ENCODE measurements at regions not wholly inside any gene's neighbourhood (a gene's known extent, or its start where the extent isn't known, plus 50 kb on each side); places are given as distances from the start of the nearest gene placed in this dataset.
A peak's percentile ranks its signal among the peaks of the same experiment; 100 is the strongest.
"Not testable (repeated sequence)": the region's sequence is repeated elsewhere in the genome, so short reads cannot be mapped to it uniquely, and the experiment has no call there.

- peaks cover 0 to 4% of the 10 kb centered on the region in 2 donors for H3K27me3 Mint-ChIP-seq
- no peak overlapping the region for H3K4me3 Mint-ChIP-seq
- H3K9me3 Mint-ChIP-seq: no peaks in the 10 kb centered on the region
- no peak overlapping the region for H3K27ac Mint-ChIP-seq
- no peaks in the 10 kb centered on the region for H3K36me3 Mint-ChIP-seq (ENCODE audit: insufficient read depth)
- DNase-seq: peak in 2 of 3 experiments; percentile 5 to 9
- no peaks in the 10 kb centered on the region for H3K4me1 Mint-ChIP-seq (ENCODE audit: low read depth in 2 of 2)
- peak; percentile 53 for ATAC-seq (replicated peaks)
Measured at GRCh38 chr20:41738604-41739206, 120.5 kb upstream of the CHD6 start.

GRCh38 chr20:41735949-41736348, 117.8 kb upstream of the CHD6 start:
- Mint-ChIP-seq H3K9me3 (no peaks in the 10 kb centered on the region), H3K27ac (no peak overlapping the region), H3K36me3 (ENCODE audit: insufficient read depth) (no peaks in the 10 kb centered on the region), H3K4me1 (ENCODE audit: low read depth in 2 of 2) (no peaks in the 10 kb centered on the region), H3K4me3 (no peak overlapping the region), H3K27me3 (no peaks in the 10 kb centered on the region)
- ATAC-seq (replicated peaks) (no peak), DNase-seq (no peak)

- Mint-ChIP-seq H3K27ac (no peak overlapping the region), H3K36me3 (ENCODE audit: insufficient read depth) (no peaks in the 10 kb centered on the region), H3K27me3 (no peaks in the 10 kb centered on the region), H3K4me3 (no peak overlapping the region), H3K4me1 (ENCODE audit: low read depth in 2 of 2) (no peaks in the 10 kb centered on the region), H3K9me3 (no peaks in the 10 kb centered on the region)
- ATAC-seq (replicated peaks) (peak; percentile 50), DNase-seq (peak; percentile 6 to 17 (median 15))
Measured at GRCh38 chr20:41734506-41734945, 116.3 kb upstream of the CHD6 start.

DNA sequence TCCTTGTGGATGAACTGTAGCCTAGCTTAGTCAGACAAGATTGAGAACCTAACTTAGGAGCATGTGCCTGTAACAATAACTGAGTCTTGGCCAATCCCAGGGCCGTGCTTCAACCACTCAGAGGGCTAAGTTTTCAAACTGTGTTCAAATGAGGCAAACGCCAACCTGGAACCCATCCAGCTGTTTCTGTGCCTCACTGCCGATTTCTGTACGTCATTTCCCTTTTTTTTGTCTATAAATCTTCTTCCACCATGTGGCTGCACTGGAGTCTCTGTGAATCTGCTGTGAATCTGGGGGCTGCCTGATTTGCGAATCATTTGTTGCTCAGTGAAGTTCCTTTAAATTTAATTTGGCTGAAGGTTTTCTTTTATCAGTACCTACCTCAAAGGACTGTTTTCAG, 115.0 kb upstream of the CHD6 start:
- Mint-ChIP-seq H3K4me3 (no peak overlapping the region), H3K27me3 (peaks cover 1 to 3% of the 10 kb centered on the region in 2 donors), H3K36me3 (ENCODE audit: insufficient read depth) (no peaks in the 10 kb centered on the region), H3K27ac (no peak overlapping the region), H3K9me3 (no peaks in the 10 kb centered on the region), H3K4me1 (ENCODE audit: low read depth in 2 of 2) (no peaks in the 10 kb centered on the region)
- DNase-seq (no peak), ATAC-seq (replicated peaks) (no peak)

- not testable (repeated sequence) for H3K27ac Mint-ChIP-seq; DNase-seq; H3K4me3 Mint-ChIP-seq; H3K9me3 Mint-ChIP-seq; ATAC-seq (replicated peaks); H3K4me1 Mint-ChIP-seq (ENCODE audit: low read depth in 2 of 2); H3K36me3 Mint-ChIP-seq (ENCODE audit: insufficient read depth)
- peaks cover 13 to 15% of the 10 kb centered on the region in 2 donors for H3K27me3 Mint-ChIP-seq
Measured at GRCh38 chr20:41731198-41731597, 113.0 kb upstream of the CHD6 start.

- peaks cover 13 to 20% of the 10 kb centered on the region in 2 donors for H3K27me3 Mint-ChIP-seq
- H3K27ac Mint-ChIP-seq, DNase-seq: not testable (repeated sequence)
Measured at GRCh38 chr20:41727681-41728080, 109.5 kb upstream of the CHD6 start.

DNA sequence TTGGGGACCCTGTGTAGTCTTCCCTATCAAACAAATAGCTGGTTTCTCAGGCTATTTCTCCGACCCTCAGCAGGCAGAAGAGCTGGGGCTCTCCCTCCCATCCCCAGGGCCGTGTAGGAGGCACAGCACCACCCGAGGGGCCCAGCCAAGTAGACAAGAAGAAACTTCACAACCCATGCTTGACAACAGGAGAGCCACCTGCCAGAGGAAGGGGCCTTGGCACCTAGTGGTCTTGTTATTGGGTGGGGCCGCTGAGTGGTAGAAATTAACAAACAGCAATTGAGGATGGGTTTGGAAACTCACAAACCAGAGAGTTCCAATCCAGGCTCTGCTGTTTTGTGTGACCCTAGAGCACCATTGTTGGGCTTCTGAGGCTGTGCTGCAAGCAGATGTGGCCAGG, 108.5 kb upstream of the CHD6 start:
- ATAC-seq (replicated peaks) (no peak), DNase-seq (no peak)
- H3K4me3 Mint-ChIP-seq: no peak overlapping the region
- peaks cover 0 to 2% of the 10 kb centered on the region in 2 donors for H3K9me3 Mint-ChIP-seq
- no peaks in the 10 kb centered on the region for H3K4me1 Mint-ChIP-seq (ENCODE audit: low read depth in 2 of 2)
- H3K27me3 Mint-ChIP-seq: peaks cover 13 to 29% of the 10 kb centered on the region in 2 donors
- H3K27ac Mint-ChIP-seq: no peak overlapping the region
- H3K36me3 Mint-ChIP-seq (ENCODE audit: insufficient read depth): no peaks in the 10 kb centered on the region

More at GRCh38 chr20:41727681-41728080, 109.5 kb upstream of the CHD6 start:
- ATAC-seq (replicated peaks); H3K4me1 Mint-ChIP-seq (ENCODE audit: low read depth in 2 of 2); H3K9me3 Mint-ChIP-seq; H3K36me3 Mint-ChIP-seq (ENCODE audit: insufficient read depth); H3K4me3 Mint-ChIP-seq: not testable (repeated sequence)

DNA sequence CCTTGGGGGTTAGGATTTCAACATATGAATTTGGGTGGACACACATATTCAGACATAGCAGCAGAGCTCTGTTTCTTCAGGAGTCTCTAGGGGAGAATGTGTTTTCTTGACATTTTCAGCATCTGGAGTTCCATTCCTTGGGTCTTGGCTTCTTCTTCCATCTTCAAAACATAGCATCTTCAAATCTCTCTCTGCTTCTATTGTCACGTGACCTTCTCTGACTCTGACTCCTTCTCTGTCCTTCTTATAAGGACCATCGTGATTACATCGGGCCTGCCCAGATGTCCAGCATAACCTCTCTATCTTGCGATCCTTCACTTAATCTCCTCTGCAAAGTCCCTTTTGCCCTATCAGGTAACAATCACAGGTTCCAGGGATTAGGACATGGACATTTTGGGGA, 101.0 kb upstream of the CHD6 start:
- H3K4me3 Mint-ChIP-seq: no peak overlapping the region
- ATAC-seq (replicated peaks) (no peak), DNase-seq (no peak)
- peaks cover 0 to 2% of the 10 kb centered on the region in 2 donors for H3K9me3 Mint-ChIP-seq
- H3K27me3 Mint-ChIP-seq: peaks cover 30 to 46% of the 10 kb centered on the region in 2 donors
- H3K4me1 Mint-ChIP-seq (ENCODE audit: low read depth in 2 of 2): no peaks in the 10 kb centered on the region
- H3K27ac Mint-ChIP-seq: no peak overlapping the region
- no peaks in the 10 kb centered on the region for H3K36me3 Mint-ChIP-seq (ENCODE audit: insufficient read depth)

DNA sequence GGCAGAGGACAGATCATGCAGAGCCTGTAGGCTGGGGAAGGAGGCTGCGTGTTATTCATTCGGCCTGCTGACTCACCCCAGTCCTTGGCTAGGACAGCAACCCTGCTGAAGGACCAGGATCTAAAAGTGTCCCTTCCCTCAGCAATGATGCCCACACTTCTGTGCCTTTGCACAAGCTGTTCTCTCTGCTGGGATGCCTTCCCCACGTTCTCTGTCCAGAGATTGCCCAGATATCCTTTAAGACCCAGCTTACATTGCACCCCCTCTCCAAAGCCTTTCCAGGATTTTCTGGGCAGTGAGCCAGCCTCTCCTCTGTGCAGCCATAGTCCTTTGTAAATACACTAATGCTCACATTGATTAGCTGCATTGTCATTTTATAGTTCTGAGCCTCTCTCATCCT, 99.3 kb upstream of the CHD6 start:
- DNase-seq (no peak), ATAC-seq (replicated peaks) (no peak)
- H3K4me1 Mint-ChIP-seq (ENCODE audit: low read depth in 2 of 2): no peaks in the 10 kb centered on the region
- H3K9me3 Mint-ChIP-seq: peaks cover 0 to 2% of the 10 kb centered on the region in 2 donors
- no peak overlapping the region for H3K27ac Mint-ChIP-seq
- no peaks in the 10 kb centered on the region for H3K36me3 Mint-ChIP-seq (ENCODE audit: insufficient read depth)
- H3K4me3 Mint-ChIP-seq: no peak overlapping the region
- peaks cover 41 to 52% of the 10 kb centered on the region in 2 donors for H3K27me3 Mint-ChIP-seq

GRCh38 chr20:41716911-41717310, 98.7 kb upstream of the CHD6 start:
- Mint-ChIP-seq H3K4me3 (no peak overlapping the region), H3K27ac (no peak overlapping the region), H3K36me3 (ENCODE audit: insufficient read depth) (no peaks in the 10 kb centered on the region), H3K27me3 (peaks cover 42 to 49% of the 10 kb centered on the region in 2 donors), H3K4me1 (ENCODE audit: low read depth in 2 of 2) (no peaks in the 10 kb centered on the region), H3K9me3 (no peaks in the 10 kb centered on the region)
- ATAC-seq (replicated peaks): no peak
- DNase-seq: no peak

DNA sequence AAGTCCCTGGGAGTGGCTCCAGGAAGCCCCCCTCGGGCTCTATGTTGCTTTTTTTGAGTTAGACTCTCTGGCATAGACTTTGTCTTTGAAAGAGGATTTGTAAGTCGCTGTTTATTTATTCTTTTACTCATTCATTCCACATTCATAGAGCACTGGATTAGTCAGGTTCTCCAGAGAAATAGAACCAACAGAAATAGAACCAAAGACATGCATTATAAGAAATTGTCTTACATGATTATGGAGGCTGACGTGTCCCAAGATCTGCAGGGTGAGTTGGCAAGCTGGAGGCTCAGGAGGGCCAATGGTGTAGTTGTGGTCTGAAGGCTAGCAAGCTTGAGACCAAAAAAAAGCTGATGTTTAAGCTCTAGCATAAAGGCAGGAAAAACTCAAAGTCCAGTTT, 98.3 kb upstream of the CHD6 start:
- DNase-seq: no peak
- H3K4me1 Mint-ChIP-seq (ENCODE audit: low read depth in 2 of 2): no peaks in the 10 kb centered on the region
- no peaks in the 10 kb centered on the region for H3K9me3 Mint-ChIP-seq
- no peak for ATAC-seq (replicated peaks)
- no peaks in the 10 kb centered on the region for H3K36me3 Mint-ChIP-seq (ENCODE audit: insufficient read depth)
- H3K27me3 Mint-ChIP-seq: peaks cover 45 to 47% of the 10 kb centered on the region in 2 donors
- H3K27ac Mint-ChIP-seq: no peak overlapping the region
- H3K4me3 Mint-ChIP-seq: no peak overlapping the region

DNA sequence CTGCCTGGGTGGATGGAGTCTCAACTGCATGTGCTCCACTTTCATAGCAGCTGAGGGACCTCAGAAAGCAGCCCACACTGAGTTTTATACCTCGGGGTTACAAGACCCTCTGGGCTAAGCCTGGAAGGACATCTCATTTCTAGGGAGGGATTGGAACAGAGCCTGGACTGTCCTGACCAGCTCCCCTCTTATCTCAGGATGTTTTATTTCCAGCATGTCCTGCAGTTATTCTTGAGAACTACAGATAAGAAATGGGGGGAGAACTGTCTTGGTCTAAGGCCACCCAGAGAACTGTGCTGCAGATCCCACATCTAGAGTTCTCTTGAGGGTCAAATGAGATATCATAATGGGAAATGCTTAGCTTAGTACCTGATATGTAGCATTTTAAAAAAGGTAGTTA, 97.3 kb upstream of the CHD6 start:
- H3K9me3 Mint-ChIP-seq: no peaks in the 10 kb centered on the region
- H3K36me3 Mint-ChIP-seq (ENCODE audit: insufficient read depth): no peaks in the 10 kb centered on the region
- no peak overlapping the region for H3K27ac Mint-ChIP-seq
- ATAC-seq (replicated peaks): no peak
- H3K27me3 Mint-ChIP-seq: peaks cover 51 to 54% of the 10 kb centered on the region in 2 donors
- H3K4me3 Mint-ChIP-seq: no peak overlapping the region
- DNase-seq: no peak
- H3K4me1 Mint-ChIP-seq (ENCODE audit: low read depth in 2 of 2): no peaks in the 10 kb centered on the region

DNA sequence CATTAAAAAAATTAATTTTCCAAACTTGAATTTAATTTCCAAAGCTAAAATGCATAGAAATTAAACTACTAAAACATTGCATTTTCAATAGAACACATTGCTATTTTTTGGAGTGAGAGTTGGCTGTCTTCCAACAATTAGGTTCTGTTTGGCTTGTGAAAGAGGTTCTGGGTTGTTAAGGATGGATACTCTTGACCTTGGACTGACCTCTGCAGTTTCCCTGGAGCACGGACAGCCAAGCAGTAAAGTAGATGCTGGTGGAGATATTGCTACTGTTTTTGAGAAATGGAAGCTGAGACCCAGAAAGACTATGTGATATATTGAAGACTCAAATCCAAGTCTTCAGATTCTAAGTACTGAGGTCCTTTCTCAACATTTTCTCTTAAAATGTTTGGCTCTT, 95.9 kb upstream of the CHD6 start:
- Mint-ChIP-seq H3K4me3 (no peak overlapping the region), H3K27ac (no peak overlapping the region), H3K27me3 (peaks cover 48 to 56% of the 10 kb centered on the region in 2 donors), H3K36me3 (ENCODE audit: insufficient read depth) (no peaks in the 10 kb centered on the region), H3K9me3 (no peaks in the 10 kb centered on the region), H3K4me1 (ENCODE audit: low read depth in 2 of 2) (no peaks in the 10 kb centered on the region)
- ATAC-seq (replicated peaks): no peak
- no peak for DNase-seq

DNA sequence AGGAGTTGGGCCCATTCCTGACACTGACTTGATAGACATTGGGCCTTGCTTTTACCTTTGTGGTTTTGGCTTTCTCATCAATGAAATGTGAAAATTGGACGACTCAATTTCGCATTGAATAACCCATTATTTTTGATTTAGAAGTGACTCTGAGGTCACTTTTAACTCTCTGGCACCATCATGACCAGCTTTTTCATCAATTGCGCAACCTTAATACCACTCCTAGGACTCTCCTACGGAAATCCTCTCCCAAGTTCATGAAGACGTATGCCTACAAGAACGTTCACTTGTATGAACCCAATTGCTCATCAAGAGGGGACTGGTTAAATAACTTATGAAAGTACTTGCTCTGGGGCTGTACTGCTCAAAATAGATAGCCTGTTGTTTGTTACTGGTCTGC, 86.7 kb upstream of the CHD6 start:
- Mint-ChIP-seq H3K4me3 (no peak overlapping the region), H3K27me3 (peaks cover 0 to 14% of the 10 kb centered on the region in 2 donors), H3K36me3 (ENCODE audit: insufficient read depth) (peaks cover 3% of the 10 kb centered on the region), H3K27ac (no peak overlapping the region), H3K4me1 (ENCODE audit: low read depth in 2 of 2) (no peaks in the 10 kb centered on the region), H3K9me3 (no peaks in the 10 kb centered on the region)
- DNase-seq (no peak), ATAC-seq (replicated peaks) (no peak)
